ENCODE measurements at regions not wholly inside any gene's neighbourhood (a gene's known extent, or its start where the extent isn't known, plus 50 kb on each side); places are given as distances from the start of the nearest gene placed in this dataset.

GRCh38 chr3:181885868-181886630 lies 174.3 kb downstream of the SOX2 start:
- TF ChIP-seq CTCF (IDR thresholded peaks at IDR 0.05; ENCODE audit: insufficient read depth, low read length) (no peak), REST (IDR thresholded peaks at IDR 0.05; ENCODE audit: insufficient replicate concordance, low read depth) (no peak)

All from HL-60 (cell line).